ENCODE measurements at regions not wholly inside any gene's neighbourhood (a gene's known extent, or its start where the extent isn't known, plus 50 kb on each side); places are given as distances from the start of the nearest gene placed in this dataset.
"Not testable (repeated sequence)": the region's sequence is repeated elsewhere in the genome, so short reads cannot be mapped to it uniquely, and the experiment has no call there.

DNA sequence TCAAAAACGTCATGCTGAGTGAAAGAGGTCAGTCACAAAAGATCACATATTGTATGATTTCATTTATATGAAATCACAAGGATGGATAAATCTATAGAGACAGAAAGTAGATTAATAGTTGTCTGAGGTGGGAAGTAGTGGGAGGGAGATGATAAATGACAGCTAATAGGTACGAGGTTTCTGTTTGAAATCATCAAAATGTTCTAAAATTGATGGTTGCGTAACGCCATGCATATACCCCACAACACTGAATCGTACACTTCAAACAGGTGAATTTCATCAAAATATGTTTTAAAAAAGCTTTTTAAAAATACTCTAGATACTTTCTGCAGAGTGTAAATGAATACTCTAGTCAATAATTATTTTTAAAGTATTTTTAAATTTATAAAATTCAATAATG lies 303.0 kb upstream of the STAC start:
- DNase-seq: no peak

DNA sequence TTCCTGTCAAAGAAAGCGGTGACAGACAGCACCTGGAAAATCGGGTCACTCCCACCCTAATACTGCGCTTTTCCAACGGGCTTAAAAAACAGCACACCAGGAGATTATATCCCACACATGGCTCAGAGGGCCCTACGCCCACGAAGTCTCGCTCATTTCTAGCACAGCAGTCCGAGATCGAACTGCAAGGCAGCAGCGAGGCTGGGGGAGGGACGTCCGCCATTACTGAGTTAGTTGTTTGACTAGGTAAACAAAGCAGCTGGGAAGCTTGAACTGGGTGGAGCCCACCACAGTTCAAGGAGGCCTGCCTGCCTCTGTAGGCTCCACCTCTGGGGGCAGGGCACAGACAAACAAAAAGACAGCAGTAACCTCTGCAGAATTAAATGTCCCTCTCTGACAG lies 297.3 kb upstream of the STAC start:
- DNase-seq: not testable (repeated sequence)

GRCh38 chr3:36095238-36095637 lies 285.1 kb upstream of the STAC start:
- no peak for DNase-seq

DNA sequence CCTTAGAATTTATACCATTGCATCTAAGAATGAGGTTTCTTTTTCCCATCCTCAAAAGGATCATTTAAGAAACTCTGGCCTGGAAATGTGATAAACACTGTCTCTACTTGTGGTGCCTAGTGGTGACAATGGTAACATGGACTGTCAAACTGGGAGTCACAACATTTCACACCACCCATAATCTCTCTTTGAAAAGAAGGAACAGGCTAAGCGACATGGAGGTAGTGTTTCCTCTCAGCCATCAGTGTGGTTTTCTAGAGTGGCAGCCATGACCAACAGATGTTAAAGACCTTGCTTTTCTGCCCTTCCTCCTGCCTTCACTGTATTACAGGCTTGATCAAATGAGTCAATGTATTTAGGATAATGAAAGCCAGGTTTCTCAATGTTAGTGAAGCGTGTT lies 283.1 kb upstream of the STAC start:
- DNase-seq: no peak

DNA sequence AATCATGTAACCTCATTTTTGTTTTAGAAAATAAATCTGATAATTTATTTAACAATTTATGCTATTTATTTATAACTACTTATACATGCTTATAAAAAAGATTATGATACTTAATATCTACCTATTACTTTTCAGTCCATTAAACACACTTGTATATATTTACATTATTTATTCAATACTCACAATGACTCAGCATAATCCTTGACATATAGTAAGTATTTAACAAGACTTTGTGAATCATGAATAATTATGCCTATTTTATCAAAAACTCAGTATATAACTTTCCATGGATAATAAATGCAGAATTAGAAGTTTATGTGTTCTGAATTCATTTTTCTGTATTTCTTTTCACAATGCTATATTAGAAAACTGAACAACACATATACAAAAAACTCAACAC lies 266.0 kb upstream of the STAC start:
- no peak for DNase-seq

DNA sequence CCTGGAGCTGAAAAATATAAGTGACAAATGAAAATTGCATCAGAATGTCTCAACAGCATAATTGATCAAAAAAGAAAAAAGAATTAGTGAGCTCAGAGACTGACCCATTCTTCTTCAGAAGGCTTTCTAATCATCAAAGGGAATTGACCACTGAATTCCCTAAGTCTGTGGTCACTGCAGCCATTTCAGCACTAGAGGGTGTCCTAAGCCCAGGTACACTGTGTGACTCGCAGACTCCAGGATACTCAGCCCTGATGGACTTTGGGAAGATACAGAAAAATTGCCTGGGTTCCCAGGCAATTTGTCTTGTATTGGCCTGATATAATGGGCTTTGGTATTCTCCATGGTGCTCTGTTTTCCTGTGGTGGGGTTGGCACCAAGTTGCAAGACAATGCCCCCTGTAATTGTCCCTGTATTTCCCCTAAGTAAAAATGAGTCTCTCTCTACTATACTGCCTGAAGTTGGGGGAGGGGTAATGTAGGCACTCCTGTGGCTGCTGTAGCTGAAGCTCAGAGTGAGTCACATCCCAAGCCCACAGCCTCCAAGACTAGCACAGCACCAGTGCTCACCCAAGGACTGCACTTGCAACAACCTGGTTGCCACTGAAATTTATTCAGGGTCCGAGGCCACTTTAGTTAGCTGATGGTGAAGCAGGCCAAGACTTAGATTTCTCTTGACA lies 256.0 kb upstream of the STAC start:
- DNase-seq: no peak

GRCh38 chr3:36132214-36132613 lies 248.1 kb upstream of the STAC start:
- no peak for DNase-seq

GRCh38 chr3:36135863-36136262 lies 244.4 kb upstream of the STAC start:
- no peak for DNase-seq

DNA sequence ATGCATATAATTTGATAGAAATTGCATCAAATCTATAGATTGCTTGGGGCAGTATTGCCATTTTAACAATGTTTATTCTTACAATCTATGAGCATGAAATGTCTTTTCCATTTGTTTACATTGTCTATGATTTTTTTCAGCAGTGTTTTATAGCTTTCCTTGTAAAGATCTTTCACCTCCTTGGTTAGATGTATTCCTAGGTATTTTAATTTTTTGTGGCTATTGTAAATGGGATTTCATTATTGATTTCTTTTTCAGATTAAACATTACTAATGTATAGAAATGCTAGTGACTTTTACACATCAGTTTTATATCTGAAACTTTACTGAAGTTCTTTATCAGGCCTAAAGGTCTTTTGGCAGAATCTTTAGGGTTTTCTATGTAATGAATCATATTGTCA lies 237.6 kb upstream of the STAC start:
- no peak for DNase-seq

DNA sequence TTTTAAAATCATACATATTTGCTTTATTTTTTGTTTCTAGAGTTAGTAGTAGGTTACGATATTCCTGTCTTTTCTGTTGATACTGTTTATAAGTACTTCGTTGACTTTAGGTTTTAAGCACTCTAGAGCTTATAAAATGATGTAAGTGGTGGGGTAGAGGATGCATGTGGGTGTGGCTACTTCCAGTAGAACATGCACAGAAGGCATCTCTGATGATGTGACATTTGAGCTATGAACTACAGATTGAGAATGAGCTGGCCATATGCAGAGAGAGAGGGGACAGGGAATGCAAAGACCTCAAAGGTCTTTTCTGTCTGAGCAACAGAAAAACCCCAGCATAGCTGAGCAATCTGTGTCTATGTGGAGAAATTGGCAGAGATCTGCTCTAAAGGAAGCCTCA lies 233.9 kb upstream of the STAC start:
- no peak for DNase-seq

- DNase-seq: no peak
Measured at GRCh38 chr3:36147934-36148558, 232.3 kb upstream of the STAC start.

GRCh38 chr3:36149447-36149865 lies 230.8 kb upstream of the STAC start:
- no peak for DNase-seq

DNA sequence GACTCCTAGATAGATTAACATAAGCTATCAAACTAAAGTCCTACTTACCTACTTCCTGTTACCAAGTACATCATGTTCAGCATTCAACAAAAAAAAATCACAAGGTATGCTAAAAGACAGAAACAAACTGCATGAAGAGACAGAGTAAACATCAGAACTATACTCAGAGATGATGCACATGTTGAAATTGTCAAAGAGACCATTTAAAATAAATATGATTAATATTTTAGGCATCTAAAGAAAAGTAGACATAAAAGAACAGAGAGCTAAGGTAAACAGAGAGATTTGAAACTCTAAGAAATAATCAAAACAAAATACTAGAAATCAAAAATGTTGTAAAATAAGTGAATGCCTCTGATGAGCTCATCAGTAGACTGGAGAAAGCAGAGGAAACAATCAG lies 224.8 kb upstream of the STAC start:
- DNase-seq: no peak

DNA sequence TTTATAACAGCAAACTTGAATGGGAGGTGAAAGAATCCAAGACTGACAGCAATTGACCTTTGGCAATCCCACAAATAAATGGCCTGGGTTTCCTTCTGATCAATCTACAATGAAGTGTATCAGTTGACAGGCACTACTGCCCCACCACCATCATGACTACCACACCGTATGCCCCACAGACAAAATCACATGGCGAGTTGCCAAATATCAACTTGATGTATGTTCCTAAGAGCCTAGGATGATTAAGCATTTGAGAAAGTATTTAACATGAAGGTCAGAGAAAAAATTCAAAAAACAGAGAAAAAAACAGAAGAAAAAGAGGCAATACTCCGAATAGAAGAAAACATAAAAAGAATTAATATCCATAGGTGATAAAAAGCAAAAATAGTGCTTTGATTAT lies 215.9 kb upstream of the STAC start:
- no peak for DNase-seq

- no peak for DNase-seq
Measured at GRCh38 chr3:36165509-36166290, 214.6 kb upstream of the STAC start.

DNA sequence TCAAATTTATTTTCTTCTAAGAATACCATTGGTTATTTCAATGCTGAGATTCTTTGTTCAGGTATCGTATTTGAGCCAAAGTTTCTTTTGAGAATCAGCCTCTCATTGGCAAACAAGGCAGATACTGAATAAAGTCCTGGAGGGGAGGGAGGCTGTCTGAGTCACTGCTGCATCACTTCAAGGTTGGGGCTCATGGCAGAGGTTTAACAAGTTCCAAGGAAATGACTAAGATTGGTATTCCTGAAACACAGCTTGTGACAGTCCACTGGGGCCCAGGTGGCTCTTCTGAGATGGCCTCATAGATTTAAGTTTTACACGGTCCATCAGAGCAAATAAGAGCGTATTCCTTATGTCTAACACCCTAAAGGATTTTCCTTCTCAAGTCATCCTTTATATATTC lies 213.8 kb upstream of the STAC start:
- DNase-seq: no peak

- no peak for DNase-seq
Measured at GRCh38 chr3:36172699-36173098, 207.6 kb upstream of the STAC start.

DNA sequence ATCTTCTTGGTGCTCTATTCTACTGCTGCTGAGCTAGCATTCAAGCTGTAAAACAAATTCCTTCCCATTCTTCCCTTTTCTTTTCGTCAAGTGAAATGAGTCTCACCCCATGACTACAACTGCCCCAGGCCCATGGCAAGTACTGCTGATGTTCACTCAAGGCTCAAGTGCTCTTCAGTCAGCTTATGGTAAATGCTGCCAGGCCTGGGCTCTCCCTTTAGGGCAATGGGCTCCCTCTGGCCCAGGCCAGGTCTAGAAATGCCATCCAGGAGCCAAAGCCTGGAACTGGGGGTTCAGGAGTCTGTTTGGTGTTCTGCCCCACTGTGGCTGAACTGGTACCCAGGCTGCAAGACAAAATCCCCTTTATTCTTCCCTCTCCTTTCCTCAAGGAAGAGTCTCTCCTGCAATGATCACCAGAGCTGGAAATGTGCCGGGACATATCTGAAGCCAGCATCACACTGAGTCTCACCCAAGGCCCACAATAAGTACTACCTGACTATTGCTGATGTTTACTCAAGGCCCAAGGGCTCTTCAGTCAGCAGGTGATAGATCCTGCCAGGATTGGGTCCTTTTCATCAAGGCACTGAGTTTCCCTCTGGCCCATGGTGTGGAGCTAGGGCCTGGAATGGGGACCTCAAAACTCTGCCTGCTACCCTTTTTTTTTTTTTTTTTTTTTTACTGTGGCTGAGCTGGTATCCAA lies 205.0 kb upstream of the STAC start:
- no peak for DNase-seq

DNA sequence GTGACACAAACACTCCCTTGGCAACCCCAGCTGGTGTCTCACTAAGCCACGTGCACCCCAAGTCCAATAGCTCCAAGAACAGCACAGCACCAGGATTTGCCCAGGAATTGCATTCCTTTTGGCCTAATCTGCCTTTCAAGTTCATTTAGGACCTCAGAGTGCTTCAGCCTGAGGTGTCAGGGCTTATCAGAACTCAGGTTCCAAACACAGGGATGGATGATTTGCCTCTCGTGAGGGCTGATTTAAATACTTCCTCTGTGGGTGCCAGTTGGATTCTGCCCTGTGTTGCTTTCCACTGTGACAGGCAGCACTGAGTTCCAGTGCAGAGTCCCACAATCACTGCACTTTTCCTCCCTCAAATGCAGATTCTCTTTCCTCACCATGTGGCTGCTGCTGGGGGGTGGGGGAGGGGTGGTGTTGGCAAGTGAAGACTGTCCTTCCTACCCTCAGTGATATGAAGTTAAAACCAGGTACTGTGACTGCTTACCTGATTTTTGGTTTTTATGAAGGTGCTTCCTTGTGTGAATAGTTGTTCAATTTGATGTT lies 204.3 kb upstream of the STAC start:
- no peak for DNase-seq

- DNase-seq: no peak
Measured at GRCh38 chr3:36178018-36178417, 202.3 kb upstream of the STAC start.

GRCh38 chr3:36182024-36182423 lies 198.3 kb upstream of the STAC start:
- no peak for DNase-seq

- not testable (repeated sequence) for DNase-seq
Measured at GRCh38 chr3:36187197-36187596, 193.1 kb upstream of the STAC start.

- DNase-seq: no peak
Measured at GRCh38 chr3:36192901-36193300, 187.4 kb upstream of the STAC start.

Measured in left kidney (tissue), 1 donor.